C4-2B (cell line): ENCODE measurements at regions not wholly inside any gene's neighbourhood (a gene's known extent, or its start where the extent isn't known, plus 50 kb on each side); places are given as distances from the start of the nearest gene placed in this dataset.

Experiments
- H3K27ac ChIP-seq: fragments of 450-650 bp; 2 replicates; pipeline ENCODE4 v1.5.1; 2017
- CTCF ChIP-seq: fragments of 450-650 bp; conservative IDR thresholded peaks from 2 replicates; pipeline ENCODE4 v1.5.1; 2017; ENCODE audit warnings: mild to moderate bottlenecking
- ZFX ChIP-seq: fragments of 450-650 bp; IDR thresholded peaks from 2 replicates; pipeline ENCODE4 v1.6.1; 2017

GRCh38 chr6:50974319-50974718 lies 155.6 kb downstream of the TFAP2B start:
- no peak overlapping the region for H3K27ac ChIP-seq
- TF ChIP-seq ZFX (no peak), CTCF (no peak)

DNA sequence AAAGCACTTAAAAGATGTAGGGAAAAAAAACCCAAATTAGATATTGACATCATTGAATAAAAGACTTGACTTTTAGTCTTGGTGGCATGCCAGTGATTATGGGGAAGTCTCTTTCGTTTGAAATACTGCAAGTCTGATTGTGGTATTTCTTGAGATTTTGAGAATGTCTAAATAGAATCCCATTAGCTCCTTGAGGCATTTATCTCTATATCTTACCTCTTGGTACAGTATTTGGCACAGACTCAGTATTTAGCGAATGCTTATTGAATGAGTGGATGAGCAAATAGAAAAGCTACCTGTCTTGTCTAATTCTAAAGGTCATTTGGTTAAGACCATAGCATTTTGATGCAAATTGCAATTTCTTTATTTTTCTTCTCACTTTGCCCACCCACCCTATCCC lies 156.5 kb downstream of the TFAP2B start:
- H3K27ac ChIP-seq: no peak overlapping the region
- TF ChIP-seq CTCF: no peak
- TF ChIP-seq ZFX: no peak

DNA sequence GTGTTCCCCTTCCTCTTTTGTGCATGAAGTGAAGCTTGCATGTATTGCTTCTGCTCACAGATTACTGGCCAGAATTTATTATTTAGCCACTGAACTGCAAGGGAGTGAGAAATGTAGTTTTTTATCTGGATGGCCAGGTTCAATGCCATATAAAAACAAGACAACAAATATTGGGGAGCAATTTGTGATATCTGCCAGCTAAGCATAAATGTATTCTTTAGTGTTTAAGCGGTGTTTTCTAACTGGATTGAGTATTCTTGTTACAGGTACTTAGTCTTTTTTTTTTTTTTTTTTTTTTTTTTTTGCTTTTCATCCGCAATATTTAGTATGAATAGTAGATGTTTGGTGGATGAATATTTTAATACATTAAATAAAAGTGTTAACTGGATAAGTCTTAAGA lies 158.2 kb downstream of the TFAP2B start:
- no peak overlapping the region for H3K27ac ChIP-seq
- no peak for TF ChIP-seq ZFX
- TF ChIP-seq CTCF: no peak

- H3K27ac ChIP-seq: no peak overlapping the region
Observed at GRCh38 chr6:50977796-50978195, 159.1 kb downstream of the TFAP2B start.

GRCh38 chr6:50978380-50979170 lies 159.9 kb downstream of the TFAP2B start:
- no peak for TF ChIP-seq ZFX
- no peak for TF ChIP-seq CTCF
- H3K27ac ChIP-seq: no peak overlapping the region

More at GRCh38 chr6:50977796-50978195, 159.1 kb downstream of the TFAP2B start:
- TF ChIP-seq ZFX: no peak
- no peak for TF ChIP-seq CTCF

DNA sequence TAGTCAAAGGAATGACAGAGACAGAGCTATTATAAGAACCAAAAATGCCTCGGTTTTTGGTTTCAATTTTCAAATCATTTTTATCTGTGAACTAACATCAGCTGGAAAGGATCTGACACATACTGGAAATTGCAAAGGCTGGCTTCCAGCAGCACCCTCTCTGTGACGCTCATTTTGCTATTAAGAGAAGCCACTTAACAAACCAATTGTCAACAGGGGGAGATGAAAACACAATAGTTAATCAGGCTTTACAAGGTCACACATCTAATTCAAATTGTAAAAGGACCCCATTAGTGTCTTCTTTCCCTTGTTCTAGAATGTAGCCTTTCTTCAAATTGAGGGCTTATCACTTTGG lies 160.5 kb downstream of the TFAP2B start:
- TF ChIP-seq CTCF (no peak), ZFX (no peak)
- H3K27ac ChIP-seq: no peak overlapping the region

DNA sequence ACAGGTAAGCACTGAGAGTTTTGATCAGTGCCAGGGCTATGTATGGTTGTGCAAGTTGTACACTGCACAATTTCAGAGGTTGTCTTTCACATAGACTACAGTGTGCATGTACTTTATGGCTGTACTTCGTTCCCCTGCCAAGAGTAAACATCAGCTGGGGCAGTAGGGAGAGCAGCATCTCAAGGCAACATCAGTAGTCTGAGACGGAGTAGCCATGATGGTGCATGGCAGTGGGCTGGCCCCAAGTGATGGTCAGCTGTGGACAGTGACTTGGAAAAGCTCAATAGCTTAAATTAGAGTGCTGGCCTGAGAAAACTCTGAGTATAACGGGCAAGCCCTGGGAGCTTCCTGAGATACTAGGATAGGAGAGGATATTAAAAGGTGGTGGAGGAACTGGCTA lies 165.5 kb downstream of the TFAP2B start:
- TF ChIP-seq ZFX (no peak), CTCF (no peak)
- no peak overlapping the region for H3K27ac ChIP-seq
